ENCODE measurements at regions not wholly inside any gene's neighbourhood (a gene's known extent, or its start where the extent isn't known, plus 50 kb on each side); places are given as distances from the start of the nearest gene placed in this dataset.

DNA sequence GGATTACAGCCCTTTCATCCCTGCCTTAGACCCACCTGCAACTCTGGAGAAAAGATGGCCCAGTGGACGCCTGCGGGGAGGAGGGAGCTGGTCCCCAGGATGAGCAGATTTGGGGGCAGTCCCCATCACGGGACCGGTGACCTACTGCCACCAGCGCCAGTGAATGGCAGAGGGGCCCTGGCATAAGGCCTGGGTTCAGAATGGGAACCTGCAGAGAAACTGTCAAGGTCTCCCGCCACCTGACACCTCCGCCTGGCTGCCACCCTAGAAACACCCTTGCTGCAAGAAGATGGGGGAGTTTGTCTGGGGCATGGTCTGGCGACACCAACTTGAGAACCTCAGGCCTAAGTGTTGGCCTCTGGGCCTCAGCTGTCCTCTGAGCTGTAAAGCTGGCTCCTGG, 335.7 kb downstream of the SEC14L1 start:
- TF ChIP-seq, protein P1, sequence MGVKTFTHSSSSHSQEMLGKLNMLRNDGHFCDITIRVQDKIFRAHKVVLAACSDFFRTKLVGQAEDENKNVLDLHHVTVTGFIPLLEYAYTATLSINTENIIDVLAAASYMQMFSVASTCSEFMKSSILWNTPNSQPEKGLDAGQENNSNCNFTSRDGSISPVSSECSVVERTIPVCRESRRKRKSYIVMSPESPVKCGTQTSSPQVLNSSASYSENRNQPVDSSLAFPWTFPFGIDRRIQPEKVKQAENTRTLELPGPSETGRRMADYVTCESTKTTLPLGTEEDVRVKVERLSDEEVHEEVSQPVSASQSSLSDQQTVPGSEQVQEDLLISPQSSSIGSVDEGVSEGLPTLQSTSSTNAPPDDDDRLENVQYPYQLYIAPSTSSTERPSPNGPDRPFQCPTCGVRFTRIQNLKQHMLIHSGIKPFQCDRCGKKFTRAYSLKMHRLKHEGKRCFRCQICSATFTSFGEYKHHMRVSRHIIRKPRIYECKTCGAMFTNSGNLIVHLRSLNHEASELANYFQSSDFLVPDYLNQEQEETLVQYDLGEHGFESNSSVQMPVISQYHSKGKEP (tag by site-specific recombination; IDR thresholded peaks at IDR 0.05), result no peak
- TF ChIP-seq, protein P2, sequence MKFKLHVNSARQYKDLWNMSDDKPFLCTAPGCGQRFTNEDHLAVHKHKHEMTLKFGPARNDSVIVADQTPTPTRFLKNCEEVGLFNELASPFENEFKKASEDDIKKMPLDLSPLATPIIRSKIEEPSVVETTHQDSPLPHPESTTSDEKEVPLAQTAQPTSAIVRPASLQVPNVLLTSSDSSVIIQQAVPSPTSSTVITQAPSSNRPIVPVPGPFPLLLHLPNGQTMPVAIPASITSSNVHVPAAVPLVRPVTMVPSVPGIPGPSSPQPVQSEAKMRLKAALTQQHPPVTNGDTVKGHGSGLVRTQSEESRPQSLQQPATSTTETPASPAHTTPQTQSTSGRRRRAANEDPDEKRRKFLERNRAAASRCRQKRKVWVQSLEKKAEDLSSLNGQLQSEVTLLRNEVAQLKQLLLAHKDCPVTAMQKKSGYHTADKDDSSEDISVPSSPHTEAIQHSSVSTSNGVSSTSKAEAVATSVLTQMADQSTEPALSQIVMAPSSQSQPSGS (tag by site-specific recombination; IDR thresholded peaks at IDR 0.05; ENCODE audit: low read depth), result no peak
- TF ChIP-seq ZXDB (tag by site-specific recombination; IDR thresholded peaks at IDR 0.05) (no peak), HOXA7 (CRISPR knock-in tag; IDR thresholded peaks at IDR 0.05; ENCODE audit: borderline replicate concordance) (no peak)
